Fibroblast of peridontal ligament (primary cell): ENCODE measurements at regions not wholly inside any gene's neighbourhood (a gene's known extent, or its start where the extent isn't known, plus 50 kb on each side); places are given as distances from the start of the nearest gene placed in this dataset.

ENCODE experiments used
- DNase-seq: peaks from one replicate; pipeline ENCODE4 v3.0.0-alpha.2; 2010; ENCODE audit errors: extremely low read depth

DNA sequence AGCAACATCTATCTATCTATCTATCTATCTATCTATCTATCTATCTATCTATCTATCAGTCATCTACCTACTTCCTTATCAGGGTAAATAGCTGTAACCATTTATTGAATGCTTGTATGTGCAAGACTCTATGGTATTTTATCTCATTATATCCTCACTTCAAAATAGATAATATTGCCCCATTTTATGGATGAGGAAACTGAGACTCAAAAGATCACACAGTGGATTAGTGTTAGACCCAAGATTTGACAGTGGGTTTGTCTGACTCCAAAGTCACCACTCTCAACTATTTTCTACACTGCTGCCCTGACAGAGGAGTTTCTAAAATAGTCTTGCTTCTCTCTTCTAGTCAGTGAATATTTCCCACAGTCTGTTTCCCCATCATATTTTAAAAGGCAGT, 94.3 kb upstream of the NR3C1 start:
- no peak for DNase-seq

- no peak for DNase-seq
Measured at GRCh38 chr5:143496943-143497342, 93.5 kb upstream of the NR3C1 start.

GRCh38 chr5:143495821-143496275, 92.4 kb upstream of the NR3C1 start:
- peak; percentile 90 for DNase-seq

DNA sequence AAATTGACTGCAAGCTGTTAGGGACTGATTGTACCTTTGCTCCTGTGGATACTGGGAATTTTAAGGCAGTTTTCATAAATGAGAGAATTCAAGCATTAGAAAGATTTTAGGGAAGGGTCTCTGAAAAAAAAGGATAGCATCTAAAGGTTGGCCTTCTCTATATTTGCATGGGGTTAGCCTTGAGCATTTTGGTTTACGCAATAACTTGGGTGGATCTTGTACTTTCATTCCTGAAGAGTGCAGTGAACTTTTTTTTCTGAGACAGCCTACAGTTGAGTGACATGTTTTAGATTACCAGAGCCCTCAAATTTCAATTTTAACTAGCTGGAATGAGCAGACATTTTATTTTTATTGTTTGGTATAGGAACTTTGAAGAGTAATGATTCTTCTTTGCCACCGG, 91.6 kb upstream of the NR3C1 start:
- peak; percentile 72 for DNase-seq

GRCh38 chr5:143494595-143494994, 91.1 kb upstream of the NR3C1 start:
- DNase-seq, result no peak

- peak; percentile 92 for DNase-seq
Measured at GRCh38 chr5:143494162-143494561, 90.7 kb upstream of the NR3C1 start.

GRCh38 chr5:143492783-143493182, 89.3 kb upstream of the NR3C1 start:
- DNase-seq, result no peak

DNA sequence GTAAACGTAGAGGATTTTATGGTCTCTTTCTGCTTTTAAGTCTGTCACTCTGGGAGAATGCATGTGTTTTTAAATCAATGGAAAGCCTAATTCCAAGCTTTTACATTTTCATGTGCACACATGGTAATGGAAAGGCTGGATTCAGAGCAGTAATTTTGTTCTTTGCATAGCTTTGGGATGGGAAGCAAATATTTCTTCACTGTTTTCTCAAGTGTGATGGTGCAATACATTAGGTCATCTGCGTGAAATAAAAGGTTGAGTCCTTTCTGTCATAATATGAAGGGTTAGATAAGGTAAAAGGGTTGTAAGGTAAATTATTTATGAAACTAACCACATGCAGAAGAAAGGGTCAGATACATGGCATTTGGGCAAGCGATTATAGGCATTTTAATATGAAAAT, 88.2 kb upstream of the NR3C1 start:
- DNase-seq, result peak; percentile 55

- no peak for DNase-seq
Measured at GRCh38 chr5:143488381-143488780, 84.9 kb upstream of the NR3C1 start.

DNA sequence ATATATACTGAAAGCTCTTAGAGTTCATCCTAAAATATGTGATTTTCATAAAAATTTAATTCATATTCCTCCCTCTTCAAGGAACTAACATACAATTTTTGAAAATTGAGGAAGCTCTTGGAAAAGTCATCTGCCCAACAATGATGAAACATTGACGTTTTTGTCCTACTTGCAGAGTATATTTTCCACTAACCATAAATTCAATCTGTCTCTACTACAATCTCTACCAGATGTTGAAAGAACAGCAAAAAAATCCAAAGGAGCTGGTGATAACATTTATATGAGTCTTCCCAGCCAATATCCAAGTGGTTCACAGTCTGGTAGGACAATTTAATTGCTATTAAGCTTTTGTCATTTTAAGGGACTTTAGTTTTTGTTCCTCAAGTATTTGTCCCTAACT, 81.1 kb upstream of the NR3C1 start:
- DNase-seq, result no peak

DNA sequence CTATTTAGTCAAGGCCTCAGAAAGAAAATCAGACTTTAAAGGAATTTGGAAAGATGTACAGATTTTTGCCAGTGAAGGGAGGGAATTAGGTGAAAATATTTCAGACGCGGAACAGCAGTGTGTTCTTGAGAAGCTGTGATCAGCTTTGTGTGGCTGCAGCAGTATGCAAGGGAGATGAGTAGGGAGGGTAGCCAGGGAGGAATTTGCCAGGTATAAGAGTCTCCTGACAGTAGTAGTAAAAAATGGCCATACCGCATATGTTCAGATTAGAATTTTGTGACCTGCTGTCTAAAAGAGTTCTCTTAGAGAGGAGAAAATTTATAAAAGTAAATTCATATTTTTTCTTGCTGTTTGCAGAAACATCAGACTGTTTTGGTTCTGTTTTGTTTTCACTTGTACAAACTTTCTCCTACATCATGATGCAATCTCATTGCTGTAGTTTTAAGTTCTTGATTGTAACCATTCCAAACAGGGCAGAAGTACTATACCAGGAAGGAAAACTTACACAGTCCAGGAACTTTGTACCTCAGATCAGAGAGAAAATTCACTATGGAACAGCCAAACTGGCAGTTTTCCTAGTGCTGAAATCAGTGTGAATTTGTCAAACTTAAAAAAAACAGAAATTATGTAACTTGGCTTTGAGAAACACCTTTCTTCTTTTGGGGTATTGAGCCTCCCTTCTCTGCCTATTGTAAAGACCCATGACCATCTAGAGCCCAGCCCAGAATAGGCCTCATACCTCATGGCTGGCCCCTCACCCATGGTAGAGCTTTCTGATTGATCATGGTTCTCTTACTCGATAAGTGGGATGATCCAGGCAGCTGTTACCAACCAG, 78.4 kb upstream of the NR3C1 start:
- DNase-seq, result peak; percentile 39

GRCh38 chr5:143480001-143480400, 76.5 kb upstream of the NR3C1 start:
- DNase-seq, result no peak

DNA sequence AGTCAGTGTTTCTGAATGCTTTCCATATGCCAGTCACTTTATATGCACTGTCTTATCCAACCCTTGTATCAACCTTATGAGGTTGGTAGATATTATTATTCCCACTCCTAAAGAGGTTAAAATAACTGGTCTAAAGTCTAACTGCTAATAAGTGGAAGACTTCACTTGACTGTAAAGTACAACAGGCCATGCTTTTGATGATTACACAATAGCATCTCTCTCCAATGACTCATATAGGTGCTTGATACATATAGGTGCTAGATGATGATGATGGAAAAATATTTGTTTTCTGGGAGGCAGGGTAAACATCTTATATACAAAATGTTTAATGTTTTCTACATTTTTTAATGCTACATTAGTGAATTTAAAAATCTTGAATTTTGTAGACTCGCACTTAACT, 75.9 kb upstream of the NR3C1 start:
- no peak for DNase-seq

GRCh38 chr5:143476601-143477211, 73.2 kb upstream of the NR3C1 start:
- no peak for DNase-seq

DNA sequence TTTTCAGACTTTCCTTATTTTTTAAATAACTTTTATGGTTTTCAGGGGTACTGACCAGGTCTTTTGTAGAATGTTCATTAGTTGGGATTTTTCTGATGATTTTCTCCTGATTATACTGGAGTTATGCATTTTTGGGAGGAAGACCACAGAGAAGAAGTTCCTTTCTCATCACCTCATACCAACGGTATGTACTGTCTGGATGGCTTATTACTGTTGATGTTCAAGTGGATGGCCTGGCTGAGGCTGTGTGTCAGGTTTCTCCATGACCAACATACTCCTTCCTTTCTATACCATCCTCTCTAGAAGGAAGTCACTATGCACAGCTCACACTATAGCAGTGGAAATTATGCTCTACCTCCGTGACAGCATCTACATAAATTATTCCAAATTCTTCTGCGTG, 71.1 kb upstream of the NR3C1 start:
- DNase-seq, result no peak

DNA sequence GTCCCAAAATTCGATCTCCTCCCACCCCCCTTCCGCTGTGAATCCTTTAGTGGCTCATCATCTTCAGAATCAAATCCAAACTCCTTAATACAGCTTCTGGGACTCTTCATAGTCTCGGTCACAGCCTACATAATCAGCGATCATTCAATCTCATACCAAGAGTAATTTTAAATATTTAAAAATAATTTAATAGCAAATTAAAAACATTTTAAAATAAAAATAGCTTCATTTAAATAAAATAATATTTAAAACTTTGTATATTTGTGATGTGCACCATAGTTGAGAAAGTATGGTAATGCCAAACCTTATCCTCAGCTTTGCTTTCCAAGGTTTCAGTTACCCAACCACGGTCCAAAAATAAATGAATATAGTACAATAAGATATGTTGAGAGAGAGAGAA, 70.0 kb upstream of the NR3C1 start:
- no peak for DNase-seq

DNA sequence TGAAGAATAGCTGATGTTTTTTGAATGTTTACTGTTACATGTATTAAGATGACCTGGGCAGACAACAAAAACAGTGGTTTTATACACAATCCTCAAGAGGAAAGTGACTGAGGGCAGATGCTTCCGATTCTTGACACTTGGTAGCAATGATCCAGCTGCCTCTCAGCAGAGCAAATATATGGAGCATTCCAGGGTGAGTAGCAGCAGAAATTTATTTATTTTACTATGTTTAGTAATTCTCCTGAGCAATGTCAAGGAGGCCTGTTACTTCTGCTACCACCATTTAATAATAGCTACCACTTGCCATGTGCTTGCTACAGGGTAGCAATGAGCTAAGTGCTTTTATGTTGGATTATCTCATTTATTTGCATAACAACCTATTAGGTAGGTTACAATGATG, 69.1 kb upstream of the NR3C1 start:
- DNase-seq, result no peak

DNA sequence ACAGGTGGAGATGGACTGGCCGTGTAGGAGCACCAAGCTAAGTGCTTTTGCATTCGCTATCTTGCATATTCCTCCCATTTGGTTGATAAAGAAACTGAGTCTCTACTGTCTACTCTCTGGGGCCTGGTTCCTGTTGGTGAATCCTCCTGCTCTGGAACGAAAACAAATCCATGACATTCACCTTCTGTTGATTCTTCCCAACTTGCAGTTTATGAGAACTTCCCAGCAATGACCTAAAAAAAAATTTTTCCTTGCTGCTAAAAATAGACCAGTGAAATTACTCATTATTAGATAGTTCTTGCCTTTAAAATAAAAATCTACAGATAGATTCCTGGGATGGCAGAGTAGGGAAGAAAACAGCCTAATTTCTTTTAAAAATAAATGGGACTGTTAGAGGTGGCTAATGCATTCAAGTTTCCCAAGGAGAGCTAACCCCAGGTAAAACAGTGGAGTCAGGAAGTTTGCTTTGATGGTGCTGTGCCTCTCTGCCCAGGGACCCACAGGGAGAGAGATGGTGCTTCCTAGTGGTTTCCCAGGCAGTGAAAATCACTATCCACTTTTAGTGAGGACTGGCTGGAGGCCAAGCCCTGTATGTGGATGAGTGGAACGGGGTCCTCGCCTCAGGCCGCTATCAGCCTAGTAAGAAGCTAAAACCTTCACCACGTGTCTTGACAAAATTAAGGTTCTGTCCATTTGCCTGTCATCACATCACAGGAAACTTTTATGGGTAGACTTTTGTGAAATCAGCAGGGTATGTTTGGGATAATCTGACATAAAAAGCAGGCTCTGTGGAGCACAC, 68.4 kb upstream of the NR3C1 start:
- no peak for DNase-seq

- DNase-seq, result peak; percentile 66
Measured at GRCh38 chr5:143471041-143471509, 67.6 kb upstream of the NR3C1 start.

DNA sequence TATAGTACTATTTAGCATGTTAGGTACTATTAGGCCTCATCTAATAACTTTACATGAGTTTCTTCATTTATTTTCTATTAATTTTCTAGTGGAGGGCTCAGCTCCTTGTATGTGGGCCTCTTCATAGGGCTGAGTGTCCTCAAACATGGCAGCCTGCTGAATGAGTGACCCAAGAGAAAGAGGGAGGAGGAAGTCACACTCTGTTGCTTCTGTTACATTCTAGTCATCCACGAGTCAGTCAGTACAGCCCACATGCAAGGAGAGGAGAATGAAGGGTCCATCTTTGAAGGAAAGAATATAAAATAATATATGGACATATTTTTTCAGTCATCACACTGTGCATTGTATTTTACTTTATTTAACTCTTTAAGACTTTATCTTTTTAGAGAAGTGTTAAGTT, 66.6 kb upstream of the NR3C1 start:
- DNase-seq, result no peak

DNA sequence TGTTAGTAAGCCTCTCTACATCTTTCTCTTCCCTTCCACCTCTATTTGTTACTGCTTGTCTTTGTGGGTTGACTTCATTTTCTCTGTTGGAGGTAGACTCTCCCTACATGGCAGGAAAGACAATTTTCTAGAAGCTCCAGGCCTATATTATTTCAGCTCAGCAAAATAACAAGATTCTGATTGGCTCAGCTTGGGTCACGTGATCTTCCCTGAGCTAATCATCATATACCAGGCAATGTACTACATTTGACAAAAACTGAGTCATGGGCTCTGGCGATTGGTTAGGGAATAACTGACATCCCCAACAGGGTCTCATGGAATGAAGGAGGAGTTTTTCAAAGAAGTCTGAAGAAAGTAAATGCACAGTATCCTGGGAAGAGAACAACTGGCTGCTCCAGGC, 65.6 kb upstream of the NR3C1 start:
- no peak for DNase-seq

DNA sequence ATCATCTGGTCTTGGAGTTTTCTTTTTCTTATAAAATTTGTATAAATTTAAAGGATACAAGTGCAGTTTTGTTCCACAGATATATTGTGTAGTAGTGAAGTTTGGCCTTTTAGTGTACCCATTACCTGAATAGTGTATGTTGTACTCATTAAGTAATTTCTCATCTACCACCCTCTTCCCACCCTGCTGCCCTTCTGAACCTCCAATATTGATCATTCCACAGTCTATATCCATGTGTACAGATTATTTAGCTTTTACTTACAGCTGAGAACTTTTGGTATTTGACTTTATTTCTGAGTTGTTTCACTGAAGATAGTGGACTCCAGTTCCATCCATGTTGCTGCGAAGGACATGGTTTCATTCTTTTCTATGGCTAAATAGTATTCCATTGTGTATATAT, 63.1 kb upstream of the NR3C1 start:
- DNase-seq, result no peak
